GM13976 (cell line): ENCODE measurements at regions not wholly inside any gene's neighbourhood (a gene's known extent, or its start where the extent isn't known, plus 50 kb on each side); places are given as distances from the start of the nearest gene placed in this dataset.

ENCODE experiments used
- DNase-seq: peaks from one replicate; pipeline ENCODE4 v3.0.0; 2012; ENCODE audit warnings: low spot score
- CTCF ChIP-seq: IDR thresholded peaks from 2 replicates; pipeline ENCODE4 v1.5.1; 2012; ENCODE audit warnings: borderline replicate concordance, mild to moderate bottlenecking; ENCODE audit not compliant: insufficient read depth; ENCODE audit errors: extremely low read depth, missing control alignments, control extremely low read depth
- in situ Hi-C: fragments of 300-500 bp; cut with MboI; formaldehyde crosslinking; loops from one replicate; pipeline ENCODE4 v1.12.0; 2022; ENCODE audit warnings: low sequenced_read_pairs, mixed read lengths, inconsistent platforms; ENCODE audit not compliant: unreplicated experiment

DNA sequence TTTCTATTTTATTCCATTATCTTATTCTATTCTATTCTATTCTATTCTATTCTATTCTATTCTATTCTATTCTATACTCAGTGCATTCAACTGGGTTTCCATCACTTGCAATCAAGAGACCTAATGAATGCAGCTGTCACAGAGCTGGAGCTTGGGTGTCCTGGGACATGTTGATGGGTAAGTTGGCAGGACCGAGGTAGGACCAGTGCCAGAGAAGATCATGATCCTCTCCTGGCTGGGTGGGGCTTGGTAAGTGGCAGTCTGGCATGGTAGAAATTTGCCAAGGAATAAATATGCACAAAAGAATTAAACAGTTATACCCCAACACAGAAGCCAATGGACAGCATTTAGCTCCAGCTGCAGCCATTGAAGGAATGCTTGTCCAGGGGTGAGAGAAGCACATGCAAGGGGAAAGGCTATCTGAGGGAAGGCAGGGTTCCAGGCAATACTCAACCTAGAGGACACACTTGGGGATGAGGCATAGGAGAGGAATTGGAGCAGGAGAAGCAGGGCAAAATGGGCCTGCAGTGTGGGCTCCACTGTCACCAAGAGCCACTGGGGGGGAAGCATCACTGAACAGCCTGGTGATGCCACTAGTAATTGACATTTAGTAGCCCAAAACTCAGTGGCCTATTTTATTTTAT lies 97.0 kb upstream of the CD82 start:
- in situ Hi-C loops, result no loop called here
- no peak for DNase-seq
- no peak for TF ChIP-seq CTCF

DNA sequence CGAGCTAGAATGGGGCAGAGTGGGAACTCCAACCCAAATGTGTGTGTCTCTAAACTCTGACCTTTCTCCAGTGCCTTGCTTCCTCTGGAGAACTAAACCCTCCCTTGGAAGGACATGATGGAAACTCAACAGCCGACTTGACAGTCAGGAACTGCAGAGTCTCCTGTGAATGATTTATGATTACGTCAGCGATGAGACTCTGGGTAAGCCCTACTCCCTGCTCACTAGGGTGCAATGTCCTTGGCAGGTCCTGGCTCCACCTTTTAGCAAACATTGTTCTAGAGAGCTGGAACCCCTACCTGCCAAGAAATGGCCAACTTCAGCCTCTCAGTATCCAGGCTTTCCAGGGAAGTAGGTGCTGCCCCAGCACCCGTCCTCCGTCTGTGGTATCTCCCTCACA lies 96.1 kb upstream of the CD82 start:
- in situ Hi-C loops, result no loop called here
- no peak for TF ChIP-seq CTCF
- DNase-seq, result no peak

GRCh38 chr11:44470854-44471253 lies 94.6 kb upstream of the CD82 start:
- no peak for TF ChIP-seq CTCF
- no peak for DNase-seq
- in situ Hi-C loops, result no loop called here

- in situ Hi-C loops, result no loop called here
- no peak for DNase-seq
- no peak for TF ChIP-seq CTCF
These were observed 93.9 kb upstream of the CD82 start for GRCh38 chr11:44471603-44472002.

- no peak for DNase-seq
- in situ Hi-C loops, result no loop called here
- TF ChIP-seq CTCF, result no peak
These were observed 92.5 kb upstream of the CD82 start for GRCh38 chr11:44472916-44473315.

GRCh38 chr11:44474702-44475101 lies 90.8 kb upstream of the CD82 start:
- no peak for TF ChIP-seq CTCF
- DNase-seq, result no peak

More at GRCh38 chr11:44474702-44475101, 90.8 kb upstream of the CD82 start:
- in situ Hi-C loops, result no loop called here
